Left lung (tissue), 4 donors: ENCODE measurements at regions not wholly inside any gene's neighbourhood (a gene's known extent, or its start where the extent isn't known, plus 50 kb on each side); places are given as distances from the start of the nearest gene placed in this dataset.
"Not testable (repeated sequence)": the region's sequence is repeated elsewhere in the genome, so short reads cannot be mapped to it uniquely, and the experiment has no call there.

Experiments used
- ATAC-seq: fragments of 200-7000 bp; cut with Tn5 transposase; one replicate; pipeline ENCODE4 v1.9.1; 2020; ENCODE audit warnings: moderate library complexity
- DNase-seq, 4 donors: peaks; one replicate each; pipeline ENCODE4 v3.0.0-alpha.2; 2013 to 2020
- H3K27ac ChIP-seq, 2 donors: fragments of 200-600 bp; sonication (generic) in 1 of 2; one replicate each; pipeline versions ENCODE4 v1.5.0 to v1.8.0; 2020 to 2021
- H3K27me3 ChIP-seq, 2 donors: fragments of 200-600 bp; sonication (generic) in 1 of 2; one replicate each; pipeline versions ENCODE4 v1.5.0 to v1.8.0; 2020 to 2021
- H3K36me3 ChIP-seq, 2 donors: fragments of 200-600 bp; sonication (generic) in 1 of 2; one replicate each; pipeline versions ENCODE4 v1.5.0 to v1.8.0; 2020 to 2021
- H3K4me1 ChIP-seq, 2 donors: fragments of 200-600 bp; one replicate each; pipeline ENCODE4 v1.8.0; 2021
- H3K4me3 ChIP-seq, 2 donors: fragments of 200-600 bp; sonication (generic) in 1 of 2; one replicate each; pipeline versions ENCODE4 v1.5.0 to v1.8.0; 2020 to 2021; ENCODE audit warnings: mild to moderate bottlenecking in 1 of 2
- H3K9me3 ChIP-seq, 2 donors: fragments of 200-600 bp; sonication (generic) in 1 of 2; one replicate each; pipeline versions ENCODE4 v1.5.0 to v1.8.0; 2020 to 2021
- intact Hi-C, 2 donors: fragments of 100-400 bp; cut with DNase I; formaldehyde crosslinking; loops; one replicate each; pipeline versions ENCODE4 v1.11.2 to v1.14.2; 2022
- TF ChIP-seq, protein P1 (sequence below), 2 donors: fragments of 200-600 bp; sonication (generic) in 1 of 2; IDR thresholded peaks; one replicate each; pipeline versions ENCODE4 v1.5.0 to v1.8.0; 2021; ENCODE audit warnings: antibody characterized with exemption in 2 of 2
- donor health status: DM: no; HTN: yes; CAD: no.
- donor health status: DM: no; HTN: no; CAD: no.

DNA sequence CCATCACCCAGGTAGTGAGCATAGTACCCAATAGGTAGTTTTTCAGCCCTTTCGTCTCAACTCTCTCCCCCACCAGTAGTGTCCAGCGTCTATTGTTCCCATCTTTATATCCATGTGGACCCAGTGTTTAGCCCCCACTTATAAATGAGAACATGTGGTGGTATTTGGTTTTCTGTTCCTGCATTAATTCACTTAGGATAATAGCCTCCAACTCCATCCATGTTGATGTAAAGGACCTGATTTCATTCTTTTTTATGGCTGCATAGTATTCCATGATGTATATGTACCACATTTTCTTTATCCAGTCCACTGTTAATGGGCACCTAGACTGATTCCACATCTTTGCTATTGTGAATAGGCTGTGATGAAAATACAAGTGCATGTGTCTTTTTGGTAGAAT is 51.3 kb downstream of the NACA2 start:
- intact Hi-C loops, DNase-seq, H3K27ac ChIP-seq, H3K4me3 ChIP-seq, H3K27me3 ChIP-seq, ATAC-seq, H3K36me3 ChIP-seq, H3K4me1 ChIP-seq: not testable (repeated sequence)
- peaks cover 0 to 17% of the 10 kb centered on the region in 2 donors for H3K9me3 ChIP-seq

DNA sequence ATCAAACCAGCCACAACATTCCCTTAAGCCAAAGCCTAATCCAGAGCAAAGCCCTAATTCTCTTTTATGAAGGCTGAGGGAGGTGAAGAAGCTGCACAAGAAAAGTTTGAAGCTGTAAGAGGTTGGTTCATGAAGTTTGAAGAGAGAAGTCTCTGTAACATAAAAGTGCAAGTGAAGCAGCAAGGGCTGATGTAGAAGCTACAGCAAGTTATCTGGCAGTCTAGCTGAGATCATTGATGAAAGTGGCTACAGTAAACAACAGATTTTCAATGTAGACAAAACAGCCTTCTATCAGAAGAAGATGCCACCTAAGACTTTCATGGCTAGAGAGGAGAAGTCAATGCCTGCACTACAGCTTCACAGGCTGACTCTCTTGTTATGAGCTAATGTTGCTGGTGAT is 52.5 kb downstream of the NACA2 start:
- no peak overlapping the region for H3K27ac ChIP-seq
- peaks cover 0 to 17% of the 10 kb centered on the region in 2 donors for H3K9me3 ChIP-seq
- ATAC-seq (no peak), DNase-seq (no peak)
- intact Hi-C loops = no loop called here
- TF ChIP-seq, protein P1, sequence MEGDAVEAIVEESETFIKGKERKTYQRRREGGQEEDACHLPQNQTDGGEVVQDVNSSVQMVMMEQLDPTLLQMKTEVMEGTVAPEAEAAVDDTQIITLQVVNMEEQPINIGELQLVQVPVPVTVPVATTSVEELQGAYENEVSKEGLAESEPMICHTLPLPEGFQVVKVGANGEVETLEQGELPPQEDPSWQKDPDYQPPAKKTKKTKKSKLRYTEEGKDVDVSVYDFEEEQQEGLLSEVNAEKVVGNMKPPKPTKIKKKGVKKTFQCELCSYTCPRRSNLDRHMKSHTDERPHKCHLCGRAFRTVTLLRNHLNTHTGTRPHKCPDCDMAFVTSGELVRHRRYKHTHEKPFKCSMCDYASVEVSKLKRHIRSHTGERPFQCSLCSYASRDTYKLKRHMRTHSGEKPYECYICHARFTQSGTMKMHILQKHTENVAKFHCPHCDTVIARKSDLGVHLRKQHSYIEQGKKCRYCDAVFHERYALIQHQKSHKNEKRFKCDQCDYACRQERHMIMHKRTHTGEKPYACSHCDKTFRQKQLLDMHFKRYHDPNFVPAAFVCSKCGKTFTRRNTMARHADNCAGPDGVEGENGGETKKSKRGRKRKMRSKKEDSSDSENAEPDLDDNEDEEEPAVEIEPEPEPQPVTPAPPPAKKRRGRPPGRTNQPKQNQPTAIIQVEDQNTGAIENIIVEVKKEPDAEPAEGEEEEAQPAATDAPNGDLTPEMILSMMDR (IDR thresholded peaks at IDR 0.05) = no peak
- H3K36me3 ChIP-seq = no peaks in the 10 kb centered on the region
- no peaks in the 10 kb centered on the region for H3K27me3 ChIP-seq
- H3K4me3 ChIP-seq = no peak overlapping the region
- H3K4me1 ChIP-seq = no peaks in the 10 kb centered on the region

DNA sequence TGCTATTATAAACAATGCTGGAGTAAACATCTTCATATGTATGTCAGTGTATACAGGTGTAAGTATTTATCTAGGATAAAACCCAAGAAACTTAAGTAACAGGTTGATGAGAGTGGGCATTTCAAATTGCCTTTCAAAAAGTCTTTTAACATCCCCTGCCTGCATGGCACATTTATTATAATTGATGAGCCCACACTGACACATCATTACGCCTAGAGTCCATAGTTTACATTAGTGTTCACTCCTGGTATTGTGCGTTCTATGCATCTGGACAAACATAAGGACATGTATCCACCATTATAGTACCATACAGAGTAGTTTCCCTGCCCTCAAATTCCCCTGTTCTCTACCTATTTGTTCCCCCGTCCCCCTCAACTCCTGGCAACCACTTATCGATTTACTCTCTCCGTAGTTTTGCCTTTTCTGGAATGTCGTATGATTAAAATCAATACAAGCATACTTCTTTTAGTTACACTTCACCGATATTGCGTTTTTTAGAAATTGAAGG is 53.7 kb downstream of the NACA2 start:
- no peak for ATAC-seq
- DNase-seq = no peak
- Histone ChIP-seq H3K27ac (no peak overlapping the region), H3K36me3 (no peaks in the 10 kb centered on the region), H3K27me3 (no peaks in the 10 kb centered on the region), H3K9me3 (peaks cover 0 to 17% of the 10 kb centered on the region in 2 donors), H3K4me3 (no peak overlapping the region), H3K4me1 (no peaks in the 10 kb centered on the region)
- TF ChIP-seq, protein P1 (IDR thresholded peaks at IDR 0.05) = no peak
- intact Hi-C loops = no loop called here

DNA sequence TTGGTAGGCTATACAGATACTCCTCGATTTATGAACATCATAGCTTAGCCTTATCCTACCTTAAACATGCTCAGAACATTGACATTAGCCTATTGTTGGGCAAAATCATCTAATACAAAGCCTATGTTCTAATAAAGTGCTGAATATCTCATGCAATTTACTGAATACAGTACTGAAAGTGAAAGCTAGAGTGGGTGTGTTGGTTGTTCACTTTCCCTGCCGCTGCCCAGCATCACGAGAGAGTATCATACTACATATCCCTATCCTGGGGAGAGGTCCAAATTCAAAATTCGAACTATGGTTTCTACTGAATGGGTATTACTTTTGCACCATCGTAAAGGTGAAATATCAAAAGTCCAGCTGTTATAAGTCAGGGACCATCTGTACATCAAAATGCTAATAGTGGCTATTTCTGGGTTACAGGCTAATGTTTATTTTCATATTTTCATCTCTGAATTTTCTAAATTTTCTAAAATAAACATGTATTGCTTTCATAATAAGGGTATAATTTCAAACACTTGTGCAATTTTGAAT is 54.5 kb downstream of the NACA2 start:
- DNase-seq (peak in 1 of 4 donors; percentile 26), ATAC-seq (peak; percentile 25)
- Histone ChIP-seq H3K9me3 (peaks cover 0 to 11% of the 10 kb centered on the region in 2 donors), H3K4me1 (no peaks in the 10 kb centered on the region), H3K4me3 (peak overlapping the region in 1 of 2 donors; percentile 8), H3K36me3 (no peaks in the 10 kb centered on the region), H3K27me3 (no peaks in the 10 kb centered on the region), H3K27ac (peak overlapping the region in 1 of 2 donors; percentile 13)
- intact Hi-C loops = no loop called here
- TF ChIP-seq, protein P1 (IDR thresholded peaks at IDR 0.05) = no peak
